Suprapubic skin (tissue), 4 donors: ENCODE measurements at regions not wholly inside any gene's neighbourhood (a gene's known extent, or its start where the extent isn't known, plus 50 kb on each side); places are given as distances from the start of the nearest gene placed in this dataset.

Source experiments
- DNase-seq, 2 donors: peaks; one replicate each; pipeline ENCODE4 v3.0.0-alpha.2; 2019; ENCODE audit warnings: low spot score in 2 of 2
- H3K27ac ChIP-seq: fragments of 200-600 bp; sonication (generic); one replicate; pipeline ENCODE4 v1.5.1; 2019
- H3K27me3 ChIP-seq: fragments of 200-600 bp; sonication (generic); one replicate; pipeline ENCODE4 v1.5.1; 2019
- H3K36me3 ChIP-seq: fragments of 200-600 bp; sonication (generic); one replicate; pipeline ENCODE4 v1.5.1; 2019
- H3K4me1 ChIP-seq: fragments of 200-600 bp; sonication (generic); one replicate; pipeline ENCODE4 v1.5.1; 2019
- H3K4me3 ChIP-seq: fragments of 200-600 bp; sonication (generic); one replicate; pipeline ENCODE4 v1.5.1; 2019; ENCODE audit warnings: mild to moderate bottlenecking
- H3K9me3 ChIP-seq: fragments of 200-600 bp; sonication (generic); one replicate; pipeline ENCODE4 v1.5.1; 2019
- CTCF ChIP-seq, 2 donors: fragments of 200-600 bp in 1 of 2; fragments of 450-650 bp in 1 of 2; sonication (generic) in 1 of 2; IDR thresholded peaks; one replicate each; pipeline ENCODE4 v1.5.1; 2016 to 2019; ENCODE audit warnings: antibody characterized with exemption in 2 of 2, mild to moderate bottlenecking in 1 of 2, moderate library complexity in 1 of 2
- EP300 ChIP-seq: sonication (generic); formaldehyde crosslinking; IDR thresholded peaks from one replicate; pipeline ENCODE4 v1.6.1; 2017; ENCODE audit warnings: antibody characterized with exemption
- POLR2A ChIP-seq, 2 donors: fragments of 450-650 bp; IDR thresholded peaks; one replicate each; pipeline ENCODE4 v1.6.1; 2017; ENCODE audit warnings: antibody characterized with exemption in 2 of 2, mild to moderate bottlenecking in 2 of 2, moderate library complexity in 2 of 2
- POLR2AphosphoS5 ChIP-seq, 3 donors: sonication (generic); formaldehyde crosslinking; IDR thresholded peaks; one replicate each; pipeline ENCODE4 v1.6.1; 2017; ENCODE audit warnings: antibody characterized with exemption in 3 of 3
- WGBS: methylation state at CpG from one replicate; pipeline ENCODE4 v1.1.5; 2018; 5-methylcytosine and 5-hydroxymethylcytosine counted together

- Histone ChIP-seq H3K27me3 (no peaks in the 10 kb centered on the region), H3K9me3 (no peaks in the 10 kb centered on the region), H3K4me3 (no peak overlapping the region), H3K4me1 (peaks cover 5% of the 10 kb centered on the region), H3K27ac (no peak overlapping the region), H3K36me3 (no peaks in the 10 kb centered on the region)
- TF ChIP-seq POLR2A (IDR thresholded peaks at IDR 0.05) = no peak
- no peak for TF ChIP-seq EP300
- TF ChIP-seq CTCF (IDR thresholded peaks at IDR 0.05) = no peak
- no peak for TF ChIP-seq POLR2AphosphoS5 (IDR thresholded peaks at IDR 0.05)
- 94% methylated on average over 7 of the region's 7 CpGs for WGBS
- DNase-seq = no peak
Measured at GRCh38 chr3:71870966-71871512, 86.1 kb upstream of the PROK2 start.

- Histone ChIP-seq H3K4me1 (no peaks in the 10 kb centered on the region), H3K27ac (no peak overlapping the region), H3K27me3 (no peaks in the 10 kb centered on the region), H3K36me3 (no peaks in the 10 kb centered on the region), H3K9me3 (no peaks in the 10 kb centered on the region), H3K4me3 (no peak overlapping the region)
- 62% methylated on average over 3 of the region's 3 CpGs for WGBS
- no peak for DNase-seq
- TF ChIP-seq POLR2A (IDR thresholded peaks at IDR 0.05) = no peak
- no peak for TF ChIP-seq POLR2AphosphoS5 (IDR thresholded peaks at IDR 0.05)
- no peak for TF ChIP-seq CTCF (IDR thresholded peaks at IDR 0.05)
- no peak for TF ChIP-seq EP300
Measured at GRCh38 chr3:71868876-71869275, 83.9 kb upstream of the PROK2 start.

- 61% methylated on average over 2 of the region's 2 CpGs for WGBS
- Histone ChIP-seq H3K4me3 (no peak overlapping the region), H3K27me3 (no peaks in the 10 kb centered on the region), H3K27ac (no peak overlapping the region), H3K36me3 (no peaks in the 10 kb centered on the region), H3K9me3 (no peaks in the 10 kb centered on the region), H3K4me1 (peaks cover 8% of the 10 kb centered on the region)
- TF ChIP-seq EP300 = no peak
- TF ChIP-seq CTCF (IDR thresholded peaks at IDR 0.05) = no peak
- no peak for TF ChIP-seq POLR2A (IDR thresholded peaks at IDR 0.05)
- TF ChIP-seq POLR2AphosphoS5 (IDR thresholded peaks at IDR 0.05) = no peak
- no peak for DNase-seq
Measured at GRCh38 chr3:71865727-71866126, 80.8 kb upstream of the PROK2 start.

GRCh38 chr3:71863563-71864190 lies 78.7 kb upstream of the PROK2 start:
- no peaks in the 10 kb centered on the region for H3K36me3 ChIP-seq
- no peak for DNase-seq
- H3K9me3 ChIP-seq = no peaks in the 10 kb centered on the region
- WGBS = 66% methylated on average over 5 of the region's 5 CpGs
- H3K27me3 ChIP-seq = no peaks in the 10 kb centered on the region
- no peak overlapping the region for H3K4me3 ChIP-seq
- H3K27ac ChIP-seq = no peak overlapping the region
- no peak for TF ChIP-seq CTCF (IDR thresholded peaks at IDR 0.05)
- TF ChIP-seq POLR2AphosphoS5 (IDR thresholded peaks at IDR 0.05) = no peak
- TF ChIP-seq EP300 = no peak
- no peak for TF ChIP-seq POLR2A (IDR thresholded peaks at IDR 0.05)
- peaks cover 8% of the 10 kb centered on the region for H3K4me1 ChIP-seq

- Histone ChIP-seq H3K4me3 (no peak overlapping the region), H3K4me1 (peaks cover 10% of the 10 kb centered on the region), H3K9me3 (no peaks in the 10 kb centered on the region), H3K27ac (peak overlapping the region; percentile 4), H3K27me3 (no peaks in the 10 kb centered on the region), H3K36me3 (no peaks in the 10 kb centered on the region)
- TF ChIP-seq CTCF (IDR thresholded peaks at IDR 0.05) (no peak), EP300 (no peak), POLR2A (IDR thresholded peaks at IDR 0.05) (no peak), POLR2AphosphoS5 (IDR thresholded peaks at IDR 0.05) (no peak)
- WGBS = 44% methylated on average over 2 of the region's 2 CpGs
- no peak for DNase-seq
Measured at GRCh38 chr3:71862371-71863140, 77.6 kb upstream of the PROK2 start.
